GM23248 (cell line): ENCODE measurements at regions not wholly inside any gene's neighbourhood (a gene's known extent, or its start where the extent isn't known, plus 50 kb on each side); places are given as distances from the start of the nearest gene placed in this dataset.

ENCODE experiments used
- EZH2 ChIP-seq: fragments of 200-600 bp; sonication (generic); IDR thresholded peaks from 2 replicates; pipeline ENCODE4 v1.6.1; 2018; ENCODE audit warnings: antibody characterized with exemption, mild to moderate bottlenecking; ENCODE audit not compliant: insufficient read depth, poor library complexity, severe bottlenecking
- EZH2phosphoT487 ChIP-seq: fragments of 200-600 bp; sonication (generic); IDR thresholded peaks from 2 replicates; pipeline ENCODE4 v1.6.1; 2018; ENCODE audit warnings: antibody characterized with exemption, moderate library complexity, mild to moderate bottlenecking, low read depth; ENCODE audit not compliant: insufficient read depth

DNA sequence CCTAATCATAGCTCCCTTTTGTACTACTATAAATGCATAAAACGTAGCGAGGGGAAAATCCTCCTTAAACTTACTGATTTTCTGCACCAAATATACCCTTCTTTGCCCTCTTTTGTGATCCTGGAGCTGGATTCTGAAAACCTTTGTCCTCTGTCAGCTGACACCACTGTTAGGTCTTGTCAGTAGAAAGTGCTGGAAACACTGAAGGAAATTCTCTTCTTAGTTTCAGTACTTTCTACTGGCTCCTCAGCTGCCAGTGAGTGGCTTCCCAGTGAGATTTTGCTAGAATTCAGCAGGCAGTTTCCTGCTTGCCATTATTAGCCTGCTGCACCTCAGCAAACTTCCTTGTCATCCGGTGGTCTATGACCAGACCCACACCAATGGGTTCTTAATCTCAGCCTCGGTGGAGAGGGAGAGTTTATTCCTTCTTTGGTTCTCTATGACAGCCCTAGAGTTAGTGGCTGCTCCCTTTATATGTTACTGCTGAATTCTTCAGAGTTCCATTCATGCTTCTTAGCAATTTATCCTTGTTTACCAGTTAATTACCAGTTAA lies 476.2 kb downstream of the FSCB start:
- no peak for TF ChIP-seq EZH2
- TF ChIP-seq EZH2phosphoT487 = no peak
